ENCODE measurements at regions not wholly inside any gene's neighbourhood (a gene's known extent, or its start where the extent isn't known, plus 50 kb on each side); places are given as distances from the start of the nearest gene placed in this dataset.
"Not testable (repeated sequence)": the region's sequence is repeated elsewhere in the genome, so short reads cannot be mapped to it uniquely, and the experiment has no call there.

DNA sequence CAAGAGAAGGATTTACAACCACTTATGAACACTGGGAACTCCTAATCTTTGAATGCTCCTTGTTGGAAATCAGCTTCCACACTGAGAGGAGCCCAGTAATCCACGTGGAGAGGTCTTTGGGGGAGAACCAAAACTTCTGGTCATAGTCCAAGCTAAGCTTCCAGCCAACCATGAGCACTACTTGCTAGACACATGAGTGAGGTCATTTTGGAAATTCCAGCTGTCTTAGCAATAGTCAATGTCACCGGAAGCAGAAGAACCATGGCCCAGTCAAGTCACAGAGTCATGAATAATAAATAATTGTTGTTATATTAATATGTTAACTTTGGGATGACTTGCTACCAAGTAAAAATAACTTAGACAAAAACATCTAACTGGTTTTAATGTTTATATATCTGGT, 324.9 kb upstream of the SGCG start:
- TF ChIP-seq, protein P1, sequence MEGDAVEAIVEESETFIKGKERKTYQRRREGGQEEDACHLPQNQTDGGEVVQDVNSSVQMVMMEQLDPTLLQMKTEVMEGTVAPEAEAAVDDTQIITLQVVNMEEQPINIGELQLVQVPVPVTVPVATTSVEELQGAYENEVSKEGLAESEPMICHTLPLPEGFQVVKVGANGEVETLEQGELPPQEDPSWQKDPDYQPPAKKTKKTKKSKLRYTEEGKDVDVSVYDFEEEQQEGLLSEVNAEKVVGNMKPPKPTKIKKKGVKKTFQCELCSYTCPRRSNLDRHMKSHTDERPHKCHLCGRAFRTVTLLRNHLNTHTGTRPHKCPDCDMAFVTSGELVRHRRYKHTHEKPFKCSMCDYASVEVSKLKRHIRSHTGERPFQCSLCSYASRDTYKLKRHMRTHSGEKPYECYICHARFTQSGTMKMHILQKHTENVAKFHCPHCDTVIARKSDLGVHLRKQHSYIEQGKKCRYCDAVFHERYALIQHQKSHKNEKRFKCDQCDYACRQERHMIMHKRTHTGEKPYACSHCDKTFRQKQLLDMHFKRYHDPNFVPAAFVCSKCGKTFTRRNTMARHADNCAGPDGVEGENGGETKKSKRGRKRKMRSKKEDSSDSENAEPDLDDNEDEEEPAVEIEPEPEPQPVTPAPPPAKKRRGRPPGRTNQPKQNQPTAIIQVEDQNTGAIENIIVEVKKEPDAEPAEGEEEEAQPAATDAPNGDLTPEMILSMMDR (IDR thresholded peaks at IDR 0.05; ENCODE audit: low read depth, low read length), result no peak
- Histone ChIP-seq H3K4me3 (ENCODE audit: low read depth, low read length) (no peak overlapping the region), H3K27ac (ENCODE audit: low read depth, low read length) (no peak overlapping the region), H3K9me3 (ENCODE audit: control insufficient read depth, insufficient read depth, low read length) (no peaks in the 10 kb centered on the region; the same call in 1 of the 2 replicates), H3K27me3 (ENCODE audit: control insufficient read depth, insufficient read depth, low read length) (no peaks in the 10 kb centered on the region)
- CTCF ChIA-PET, result no interaction called here
- POLR2A ChIA-PET, result no interaction called here
- no peak for DNase-seq (ENCODE audit: low read depth, low spot score)

DNA sequence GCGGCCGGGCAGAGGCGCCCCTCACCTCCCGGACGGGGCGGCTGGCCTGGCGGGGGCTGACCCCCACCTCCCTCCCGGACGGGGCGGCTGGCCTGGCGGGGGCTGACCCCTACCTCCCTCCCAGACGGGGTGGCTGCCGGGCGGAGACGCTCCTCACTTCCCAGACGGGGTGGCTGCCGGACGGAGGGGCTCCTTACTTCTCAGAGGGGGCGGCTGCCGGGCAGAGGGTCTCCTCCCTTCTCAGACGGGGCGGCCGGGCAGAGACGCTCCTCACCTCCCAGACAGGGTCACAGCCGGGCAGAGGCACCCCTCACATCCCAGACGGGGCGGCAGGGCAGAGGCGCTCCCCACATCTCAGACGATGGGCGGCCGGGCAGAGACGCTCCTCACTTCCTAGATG, 321.8 kb upstream of the SGCG start:
- H3K9me3 ChIP-seq (ENCODE audit: control insufficient read depth, insufficient read depth, low read length); H3K4me3 ChIP-seq (ENCODE audit: low read depth, low read length); H3K27me3 ChIP-seq (ENCODE audit: control insufficient read depth, insufficient read depth, low read length); H3K27ac ChIP-seq (ENCODE audit: low read depth, low read length); CTCF ChIA-PET; POLR2A ChIA-PET; DNase-seq (ENCODE audit: low read depth, low spot score): not testable (repeated sequence)

DNA sequence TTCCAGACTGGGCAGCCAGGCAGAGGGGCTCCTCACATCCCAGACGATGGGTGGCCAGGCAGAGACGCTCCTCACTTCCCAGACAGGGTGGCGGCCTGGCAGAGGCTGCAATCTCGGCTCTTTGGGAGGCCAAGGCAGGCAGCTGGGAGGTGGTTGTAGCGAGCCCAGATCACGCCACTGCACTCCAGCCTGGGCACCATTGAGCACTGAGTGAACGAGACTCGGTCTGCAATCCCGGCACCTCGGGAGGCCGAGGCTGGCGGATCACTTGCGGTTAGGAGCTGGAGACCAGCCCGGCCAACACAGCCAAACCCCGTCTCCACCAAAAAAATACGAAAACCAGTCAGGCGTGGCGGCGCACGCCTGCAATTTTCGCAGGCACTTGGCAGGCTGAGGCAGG, 321.4 kb upstream of the SGCG start:
- H3K27me3 ChIP-seq (ENCODE audit: control insufficient read depth, insufficient read depth, low read length); POLR2A ChIA-PET; H3K27ac ChIP-seq (ENCODE audit: low read depth, low read length); DNase-seq (ENCODE audit: low read depth, low spot score); H3K4me3 ChIP-seq (ENCODE audit: low read depth, low read length); CTCF ChIA-PET; H3K9me3 ChIP-seq (ENCODE audit: control insufficient read depth, insufficient read depth, low read length): not testable (repeated sequence)

DNA sequence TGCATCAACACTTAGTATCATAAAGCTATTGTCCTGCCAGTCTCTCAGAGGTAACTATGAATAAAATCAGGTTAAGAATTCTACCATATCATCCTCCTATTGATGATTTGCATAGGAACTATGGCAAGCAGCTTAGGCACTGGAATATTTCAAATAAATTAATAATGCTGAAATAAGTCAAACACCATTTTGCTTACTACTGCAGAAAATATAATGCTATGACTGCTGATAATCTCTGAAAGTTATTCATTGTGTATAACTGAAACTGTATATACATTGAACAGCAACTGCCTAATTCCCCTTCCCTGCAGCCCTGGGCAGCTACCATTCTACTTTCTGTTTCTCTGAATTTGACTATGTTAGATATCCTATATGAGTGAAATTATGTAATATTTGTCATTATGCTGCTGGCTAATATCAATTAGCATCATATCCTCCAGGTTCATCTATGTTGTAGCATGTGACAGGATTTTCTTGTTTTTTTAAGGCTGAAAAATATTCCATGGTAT, 318.8 kb upstream of the SGCG start:
- ChIA-PET POLR2A (no interaction called here), CTCF (no interaction called here)
- H3K9me3 ChIP-seq (ENCODE audit: control insufficient read depth, insufficient read depth, low read length), result no peaks in the 10 kb centered on the region; the same call in 1 of the 2 replicates
- no peak for DNase-seq (ENCODE audit: low read depth, low spot score)
- H3K4me3 ChIP-seq (ENCODE audit: low read depth, low read length), result no peak overlapping the region
- TF ChIP-seq, protein P1 (IDR thresholded peaks at IDR 0.05; ENCODE audit: low read depth, low read length), result no peak
- H3K27me3 ChIP-seq (ENCODE audit: control insufficient read depth, insufficient read depth, low read length), result no peaks in the 10 kb centered on the region
- no peak overlapping the region for H3K27ac ChIP-seq (ENCODE audit: low read depth, low read length)

DNA sequence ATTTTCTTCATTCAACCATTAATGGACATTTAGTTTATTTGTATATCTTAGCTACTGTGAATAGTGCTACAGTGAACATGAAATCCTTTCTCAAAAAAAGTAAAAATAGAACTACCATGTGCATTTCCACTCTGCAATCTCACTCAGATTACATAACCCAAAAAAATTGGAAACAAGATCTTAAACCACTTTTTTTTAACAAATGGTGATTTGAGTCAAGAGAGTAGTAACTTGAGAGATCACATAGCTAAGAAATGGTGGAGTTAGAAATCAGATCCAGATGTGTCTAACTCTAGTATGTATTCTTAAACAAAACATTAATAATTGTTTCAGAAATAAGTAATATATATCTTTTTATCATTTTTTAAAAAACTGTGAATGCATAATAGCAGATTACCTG, 318.3 kb upstream of the SGCG start:
- ChIA-PET POLR2A (no interaction called here), CTCF (no interaction called here)
- TF ChIP-seq, protein P1 (IDR thresholded peaks at IDR 0.05; ENCODE audit: low read depth, low read length), result no peak
- H3K9me3 ChIP-seq (ENCODE audit: control insufficient read depth, insufficient read depth, low read length), result no peaks in the 10 kb centered on the region; the same call in 1 of the 2 replicates
- H3K4me3 ChIP-seq (ENCODE audit: low read depth, low read length), result no peak overlapping the region
- no peaks in the 10 kb centered on the region for H3K27me3 ChIP-seq (ENCODE audit: control insufficient read depth, insufficient read depth, low read length)
- H3K27ac ChIP-seq (ENCODE audit: low read depth, low read length), result no peak overlapping the region
- no peak for DNase-seq (ENCODE audit: low read depth, low spot score)

DNA sequence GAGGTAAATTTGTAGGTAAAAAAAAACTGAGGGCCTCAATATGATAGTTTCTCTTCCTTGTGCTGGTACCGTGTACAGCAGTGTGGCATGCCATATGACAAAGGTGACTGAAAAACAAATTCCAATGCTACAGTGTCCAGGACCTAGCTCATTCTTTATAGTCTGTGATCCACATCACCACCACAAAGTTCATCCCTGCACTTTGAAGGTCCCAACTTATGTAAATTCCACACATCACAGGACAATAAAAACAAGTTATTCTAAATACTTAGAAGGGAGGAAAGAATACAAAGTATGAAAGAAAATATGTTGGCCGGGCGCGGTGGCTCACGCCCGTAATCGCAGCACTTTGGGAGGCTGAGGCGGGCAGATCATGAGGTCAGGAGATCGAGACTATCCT, 314.6 kb upstream of the SGCG start:
- no peak for DNase-seq (ENCODE audit: low read depth, low spot score)
- CTCF ChIA-PET, result no interaction called here
- no peaks in the 10 kb centered on the region for H3K27me3 ChIP-seq (ENCODE audit: control insufficient read depth, insufficient read depth, low read length)
- POLR2A ChIA-PET, result no interaction called here
- H3K27ac ChIP-seq (ENCODE audit: low read depth, low read length), result no peak overlapping the region
- no peaks in the 10 kb centered on the region; the same call in 1 of the 2 replicates for H3K9me3 ChIP-seq (ENCODE audit: control insufficient read depth, insufficient read depth, low read length)
- H3K4me3 ChIP-seq (ENCODE audit: low read depth, low read length), result no peak overlapping the region
- TF ChIP-seq, protein P1 (IDR thresholded peaks at IDR 0.05; ENCODE audit: low read depth, low read length), result no peak

All from AG04450 (cell line).